ENCODE measurements at regions not wholly inside any gene's neighbourhood (a gene's known extent, or its start where the extent isn't known, plus 50 kb on each side); places are given as distances from the start of the nearest gene placed in this dataset.

DNA sequence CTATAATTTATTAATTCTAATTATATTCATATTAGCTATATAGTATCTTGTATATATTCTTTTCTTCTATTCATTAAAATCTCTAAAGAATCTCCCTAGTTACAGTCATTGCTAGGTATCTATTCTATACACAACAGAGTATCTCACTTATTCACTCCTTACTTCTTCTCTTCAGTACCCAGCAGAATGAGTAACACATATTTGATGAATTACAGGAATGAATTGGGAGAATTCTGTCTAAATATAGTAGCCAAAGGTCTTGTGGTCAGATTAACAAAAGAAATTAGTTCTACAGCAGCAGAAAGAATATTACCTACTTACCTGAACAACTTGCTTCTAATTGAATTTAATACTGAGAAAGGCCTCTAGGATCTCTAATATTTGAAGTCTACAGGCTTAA is 758.0 kb upstream of the ZEB2 start:
- ATAC-seq (no peak), DNase-seq (no peak)
- intact Hi-C loops (cut with DNase I, micrococcal nuclease), result no loop called here
- no peaks in the 10 kb centered on the region for H3K9me3 ChIP-seq
- H3K4me3 ChIP-seq, result no peak overlapping the region
- TF ChIP-seq, protein P1, sequence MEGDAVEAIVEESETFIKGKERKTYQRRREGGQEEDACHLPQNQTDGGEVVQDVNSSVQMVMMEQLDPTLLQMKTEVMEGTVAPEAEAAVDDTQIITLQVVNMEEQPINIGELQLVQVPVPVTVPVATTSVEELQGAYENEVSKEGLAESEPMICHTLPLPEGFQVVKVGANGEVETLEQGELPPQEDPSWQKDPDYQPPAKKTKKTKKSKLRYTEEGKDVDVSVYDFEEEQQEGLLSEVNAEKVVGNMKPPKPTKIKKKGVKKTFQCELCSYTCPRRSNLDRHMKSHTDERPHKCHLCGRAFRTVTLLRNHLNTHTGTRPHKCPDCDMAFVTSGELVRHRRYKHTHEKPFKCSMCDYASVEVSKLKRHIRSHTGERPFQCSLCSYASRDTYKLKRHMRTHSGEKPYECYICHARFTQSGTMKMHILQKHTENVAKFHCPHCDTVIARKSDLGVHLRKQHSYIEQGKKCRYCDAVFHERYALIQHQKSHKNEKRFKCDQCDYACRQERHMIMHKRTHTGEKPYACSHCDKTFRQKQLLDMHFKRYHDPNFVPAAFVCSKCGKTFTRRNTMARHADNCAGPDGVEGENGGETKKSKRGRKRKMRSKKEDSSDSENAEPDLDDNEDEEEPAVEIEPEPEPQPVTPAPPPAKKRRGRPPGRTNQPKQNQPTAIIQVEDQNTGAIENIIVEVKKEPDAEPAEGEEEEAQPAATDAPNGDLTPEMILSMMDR (IDR thresholded peaks at IDR 0.05), result no peak
- H3K4me1 ChIP-seq (ENCODE audit: low read depth), result no peaks in the 10 kb centered on the region
- H3K36me3 ChIP-seq (ENCODE audit: low read depth), result no peaks in the 10 kb centered on the region

DNA sequence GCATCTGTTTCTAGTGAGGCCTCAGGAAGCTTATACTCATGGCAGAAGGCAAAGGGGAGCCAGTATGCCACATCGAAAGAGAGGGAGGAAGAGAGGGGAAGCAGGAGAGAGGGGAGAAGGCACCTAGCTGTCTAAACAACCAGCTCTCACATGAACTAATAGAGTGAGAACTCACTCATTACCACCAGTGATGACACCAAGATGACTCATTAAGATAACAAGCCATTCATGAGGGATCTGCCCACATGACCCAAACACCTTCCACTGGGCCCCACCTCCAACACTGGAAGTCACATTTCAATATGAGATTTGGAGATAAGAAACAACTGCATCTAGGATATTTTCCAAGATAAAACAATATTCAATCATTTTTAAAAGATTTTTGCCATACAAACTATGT is 753.9 kb upstream of the ZEB2 start:
- DNase-seq, result no peak
- Histone ChIP-seq H3K4me1 (ENCODE audit: low read depth) (no peaks in the 10 kb centered on the region), H3K9me3 (no peaks in the 10 kb centered on the region), H3K4me3 (no peak overlapping the region), H3K36me3 (ENCODE audit: low read depth) (no peaks in the 10 kb centered on the region)
- TF ChIP-seq, protein P1 (IDR thresholded peaks at IDR 0.05), result no peak
- no peak for ATAC-seq
- intact Hi-C loops (cut with DNase I, micrococcal nuclease), result no loop called here

DNA sequence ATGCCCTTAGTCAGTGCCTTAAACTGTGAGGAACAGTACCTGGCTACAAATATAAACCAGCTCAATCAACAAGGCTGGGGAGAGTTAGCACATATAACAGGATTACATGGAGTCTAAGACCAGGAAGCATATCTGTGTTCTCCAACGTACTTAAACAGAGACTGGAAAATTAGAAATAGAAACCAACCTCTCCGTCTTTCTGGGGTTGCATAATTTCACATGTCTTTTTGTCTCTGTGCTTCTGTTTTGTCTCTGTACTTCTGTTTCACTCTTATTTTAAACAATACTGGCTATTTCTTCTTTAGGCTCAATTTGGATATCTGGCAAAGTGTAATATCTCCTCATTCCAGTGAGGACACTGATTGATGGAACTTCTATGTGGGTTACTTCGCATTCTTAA is 749.0 kb upstream of the ZEB2 start:
- DNase-seq, result no peak
- H3K36me3 ChIP-seq (ENCODE audit: low read depth), result no peaks in the 10 kb centered on the region
- intact Hi-C loops (cut with DNase I, micrococcal nuclease), result no loop called here
- TF ChIP-seq, protein P1 (IDR thresholded peaks at IDR 0.05), result no peak
- no peaks in the 10 kb centered on the region for H3K4me1 ChIP-seq (ENCODE audit: low read depth)
- H3K4me3 ChIP-seq, result no peak overlapping the region
- H3K9me3 ChIP-seq, result no peaks in the 10 kb centered on the region
- ATAC-seq, result no peak

DNA sequence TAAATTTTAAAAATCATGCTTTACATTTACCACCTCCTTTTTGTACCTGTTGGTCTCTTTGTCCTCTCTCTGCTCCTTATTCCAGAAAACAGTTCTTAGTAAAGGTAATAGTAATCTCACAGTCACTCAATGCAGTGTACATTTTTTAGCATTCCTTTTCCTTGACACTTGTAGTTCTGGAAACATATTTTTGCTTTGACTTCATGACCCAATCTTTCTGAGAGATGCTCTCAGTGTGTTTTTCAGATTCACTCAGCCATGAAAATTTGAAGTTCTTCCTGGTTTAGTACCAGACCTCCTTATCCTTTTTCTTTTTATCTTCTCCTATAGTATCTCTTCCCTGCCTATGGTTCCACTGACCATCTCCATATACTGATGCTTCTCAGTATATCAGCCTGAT is 747.5 kb upstream of the ZEB2 start:
- ATAC-seq (no peak), DNase-seq (no peak)
- no peaks in the 10 kb centered on the region for H3K4me1 ChIP-seq (ENCODE audit: low read depth)
- no peak overlapping the region for H3K4me3 ChIP-seq
- intact Hi-C loops (cut with DNase I, micrococcal nuclease), result no loop called here
- no peaks in the 10 kb centered on the region for H3K36me3 ChIP-seq (ENCODE audit: low read depth)
- no peaks in the 10 kb centered on the region for H3K9me3 ChIP-seq
- TF ChIP-seq, protein P1 (IDR thresholded peaks at IDR 0.05), result no peak

DNA sequence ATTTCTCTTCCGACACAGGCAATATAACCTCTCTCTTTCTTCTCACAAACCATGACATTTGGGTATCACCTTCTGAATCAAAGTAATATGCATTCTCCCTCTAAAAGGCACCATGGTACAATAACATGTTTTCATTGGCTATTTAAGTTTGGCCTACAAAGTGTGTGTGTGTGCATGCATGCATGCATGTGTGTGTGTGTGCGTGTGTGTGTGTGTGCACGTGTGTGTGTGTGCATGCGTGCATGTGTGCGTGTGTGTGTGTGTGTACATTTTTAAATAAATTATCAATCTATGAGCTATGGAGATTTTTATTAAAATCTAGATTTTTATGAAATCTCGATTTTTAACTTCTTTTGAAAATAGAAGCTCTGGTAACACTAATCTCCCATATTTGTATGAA is 745.3 kb upstream of the ZEB2 start:
- DNase-seq, result no peak
- Histone ChIP-seq H3K36me3 (ENCODE audit: low read depth) (no peaks in the 10 kb centered on the region), H3K4me1 (ENCODE audit: low read depth) (no peaks in the 10 kb centered on the region), H3K9me3 (no peaks in the 10 kb centered on the region), H3K4me3 (no peak overlapping the region)
- TF ChIP-seq, protein P1 (IDR thresholded peaks at IDR 0.05), result no peak
- ATAC-seq, result no peak
- intact Hi-C loops (cut with DNase I, micrococcal nuclease), result no loop called here

DNA sequence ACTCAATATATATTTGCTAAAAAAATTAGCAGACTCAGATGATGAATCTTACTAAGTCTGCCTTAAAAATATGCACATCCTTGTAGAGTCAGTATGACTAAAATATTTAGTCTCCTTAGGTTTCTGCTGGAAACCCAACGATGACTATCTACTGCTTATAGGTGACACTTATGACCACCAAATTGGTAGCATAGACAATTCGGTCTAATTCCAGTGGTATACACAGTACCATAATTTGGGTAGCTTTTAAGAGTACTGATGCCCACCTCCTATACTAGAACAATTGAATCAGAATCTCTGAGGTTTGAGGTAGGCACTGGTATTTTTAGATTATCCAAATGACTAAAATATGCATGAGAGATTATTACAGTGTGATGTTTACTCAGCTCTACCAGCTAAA is 740.8 kb upstream of the ZEB2 start:
- intact Hi-C loops (cut with DNase I, micrococcal nuclease), result no loop called here
- no peak for ATAC-seq
- TF ChIP-seq, protein P1 (IDR thresholded peaks at IDR 0.05), result no peak
- Histone ChIP-seq H3K4me3 (no peak overlapping the region), H3K4me1 (ENCODE audit: low read depth) (no peaks in the 10 kb centered on the region), H3K36me3 (ENCODE audit: low read depth) (no peaks in the 10 kb centered on the region), H3K9me3 (no peaks in the 10 kb centered on the region)
- no peak for DNase-seq

Data from mucosa of descending colon (tissue), 3 donors.